ENCODE measurements at regions not wholly inside any gene's neighbourhood (a gene's known extent, or its start where the extent isn't known, plus 50 kb on each side); places are given as distances from the start of the nearest gene placed in this dataset.

DNA sequence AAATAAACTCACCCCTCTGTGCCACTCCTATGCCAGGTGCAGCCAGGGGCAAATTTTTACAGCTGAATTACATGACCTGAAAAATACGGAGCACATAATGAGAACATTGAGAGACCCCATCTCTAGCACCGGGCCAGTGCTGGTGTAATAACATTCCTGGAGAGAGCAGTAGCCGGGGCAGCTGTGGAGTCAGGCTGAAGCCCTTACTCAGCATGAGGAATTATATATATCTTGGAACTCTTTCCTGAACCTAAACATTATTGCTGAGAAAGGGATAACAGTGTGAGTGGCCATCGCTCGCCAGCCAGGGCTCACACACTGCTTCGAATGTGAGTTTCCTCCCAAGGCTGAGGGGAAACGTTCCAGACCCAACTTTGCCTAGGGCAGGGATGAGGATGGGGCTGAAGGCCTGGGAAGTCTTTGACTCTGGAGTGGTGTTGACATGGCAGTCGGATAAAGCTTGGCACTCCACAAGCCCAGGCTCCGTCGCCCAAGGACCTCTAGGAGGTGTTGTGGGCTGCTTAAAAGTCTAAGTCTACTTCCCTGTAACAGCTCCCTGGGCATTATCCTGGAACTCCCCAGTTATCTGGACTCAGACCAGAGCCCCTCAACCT, 269.8 kb downstream of the CDC5L start:
- DNase-seq (ENCODE audit: low read depth) = no peak

DNA sequence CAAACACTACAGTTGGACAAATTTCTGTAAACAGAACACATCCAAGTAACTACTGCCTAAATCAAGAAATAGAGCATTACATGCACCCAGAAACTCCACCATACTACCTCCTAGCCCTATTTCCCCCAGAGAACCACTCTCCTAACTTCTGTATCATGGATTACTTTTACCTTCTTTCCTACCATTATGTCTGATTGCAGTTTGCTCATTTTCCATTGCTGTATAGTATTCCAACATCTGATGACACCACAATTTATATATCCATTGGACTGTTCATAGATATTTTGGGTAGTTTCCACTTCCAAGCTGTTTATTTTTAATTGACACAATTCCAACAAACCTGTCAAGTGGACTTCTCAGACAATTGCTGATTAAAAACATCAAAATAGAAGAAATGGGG, 271.1 kb downstream of the CDC5L start:
- TF ChIP-seq, protein P1, sequence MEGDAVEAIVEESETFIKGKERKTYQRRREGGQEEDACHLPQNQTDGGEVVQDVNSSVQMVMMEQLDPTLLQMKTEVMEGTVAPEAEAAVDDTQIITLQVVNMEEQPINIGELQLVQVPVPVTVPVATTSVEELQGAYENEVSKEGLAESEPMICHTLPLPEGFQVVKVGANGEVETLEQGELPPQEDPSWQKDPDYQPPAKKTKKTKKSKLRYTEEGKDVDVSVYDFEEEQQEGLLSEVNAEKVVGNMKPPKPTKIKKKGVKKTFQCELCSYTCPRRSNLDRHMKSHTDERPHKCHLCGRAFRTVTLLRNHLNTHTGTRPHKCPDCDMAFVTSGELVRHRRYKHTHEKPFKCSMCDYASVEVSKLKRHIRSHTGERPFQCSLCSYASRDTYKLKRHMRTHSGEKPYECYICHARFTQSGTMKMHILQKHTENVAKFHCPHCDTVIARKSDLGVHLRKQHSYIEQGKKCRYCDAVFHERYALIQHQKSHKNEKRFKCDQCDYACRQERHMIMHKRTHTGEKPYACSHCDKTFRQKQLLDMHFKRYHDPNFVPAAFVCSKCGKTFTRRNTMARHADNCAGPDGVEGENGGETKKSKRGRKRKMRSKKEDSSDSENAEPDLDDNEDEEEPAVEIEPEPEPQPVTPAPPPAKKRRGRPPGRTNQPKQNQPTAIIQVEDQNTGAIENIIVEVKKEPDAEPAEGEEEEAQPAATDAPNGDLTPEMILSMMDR (IDR thresholded peaks at IDR 0.05; ENCODE audit: control insufficient read depth, insufficient read depth, low read depth, low read length, missing control alignments) = no peak
- DNase-seq (ENCODE audit: low read depth) = no peak
- no peak overlapping the region for H3K4me3 ChIP-seq (ENCODE audit: control insufficient read depth, low read depth, low read length)

More for the DNA sequence above, 269.8 kb downstream of the CDC5L start:
- TF ChIP-seq, protein P1 (IDR thresholded peaks at IDR 0.05; ENCODE audit: control insufficient read depth, insufficient read depth, low read depth, low read length, missing control alignments) = no peak
- H3K4me3 ChIP-seq (ENCODE audit: control insufficient read depth, low read depth, low read length) = no peak overlapping the region

DNA sequence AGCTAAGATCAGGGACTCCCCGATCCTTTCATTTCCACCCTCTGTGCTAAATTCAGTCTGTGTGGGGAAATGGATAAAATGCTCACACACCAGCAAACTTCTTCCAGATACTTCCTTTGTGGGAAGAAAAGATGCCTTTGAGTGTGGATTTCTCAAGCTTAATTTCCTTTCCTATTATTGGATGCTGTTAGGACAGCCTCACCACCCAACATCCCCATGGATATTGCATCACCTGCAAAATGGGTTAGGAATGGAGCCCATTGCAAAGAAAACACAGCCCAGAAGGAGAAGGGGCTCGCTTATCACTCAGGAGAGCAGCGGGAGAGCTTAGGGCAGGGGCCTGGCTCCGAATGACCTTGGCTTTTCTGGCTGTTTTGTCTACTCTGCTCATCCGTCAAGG, 272.2 kb downstream of the CDC5L start:
- no peak for DNase-seq (ENCODE audit: low read depth)
- TF ChIP-seq, protein P1 (IDR thresholded peaks at IDR 0.05; ENCODE audit: control insufficient read depth, insufficient read depth, low read depth, low read length, missing control alignments) = no peak
- no peak overlapping the region for H3K4me3 ChIP-seq (ENCODE audit: control insufficient read depth, low read depth, low read length)

DNA sequence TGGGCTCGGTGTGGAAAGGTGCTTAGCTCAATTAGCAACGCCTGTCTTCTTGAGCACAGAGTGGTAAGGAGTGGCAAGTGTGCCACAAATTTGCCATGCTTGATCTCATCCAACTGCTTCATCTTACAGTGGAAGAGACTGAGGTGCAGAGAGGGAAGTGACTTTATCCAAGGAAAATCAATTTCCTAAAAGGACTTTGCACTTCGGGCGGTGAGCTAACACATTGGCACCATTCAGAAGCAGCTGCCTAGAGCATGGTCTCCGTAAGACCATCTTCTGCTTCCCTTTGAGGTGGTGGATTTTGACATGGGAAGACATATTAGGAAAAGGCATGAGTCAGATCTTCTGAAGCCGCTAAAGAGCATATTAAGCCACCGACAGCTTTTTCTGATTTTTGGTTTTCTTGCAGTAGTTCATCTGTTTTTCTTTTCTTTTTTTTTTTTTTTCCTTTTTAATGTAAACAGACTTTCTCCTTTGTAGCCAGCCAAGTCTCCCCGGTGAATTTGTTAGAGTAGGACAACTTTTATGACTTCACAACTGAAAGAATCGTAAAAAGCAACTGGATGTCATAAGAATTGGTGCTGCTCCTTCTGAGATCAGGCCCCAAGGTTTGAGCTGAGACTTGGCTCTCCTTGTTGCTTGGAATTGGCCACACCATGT, 273.2 kb downstream of the CDC5L start:
- DNase-seq (ENCODE audit: low read depth) = peak; percentile 85
- TF ChIP-seq, protein P1 (IDR thresholded peaks at IDR 0.05; ENCODE audit: control insufficient read depth, insufficient read depth, low read depth, low read length, missing control alignments) = no peak
- H3K4me3 ChIP-seq (ENCODE audit: control insufficient read depth, low read depth, low read length) = no peak overlapping the region

DNA sequence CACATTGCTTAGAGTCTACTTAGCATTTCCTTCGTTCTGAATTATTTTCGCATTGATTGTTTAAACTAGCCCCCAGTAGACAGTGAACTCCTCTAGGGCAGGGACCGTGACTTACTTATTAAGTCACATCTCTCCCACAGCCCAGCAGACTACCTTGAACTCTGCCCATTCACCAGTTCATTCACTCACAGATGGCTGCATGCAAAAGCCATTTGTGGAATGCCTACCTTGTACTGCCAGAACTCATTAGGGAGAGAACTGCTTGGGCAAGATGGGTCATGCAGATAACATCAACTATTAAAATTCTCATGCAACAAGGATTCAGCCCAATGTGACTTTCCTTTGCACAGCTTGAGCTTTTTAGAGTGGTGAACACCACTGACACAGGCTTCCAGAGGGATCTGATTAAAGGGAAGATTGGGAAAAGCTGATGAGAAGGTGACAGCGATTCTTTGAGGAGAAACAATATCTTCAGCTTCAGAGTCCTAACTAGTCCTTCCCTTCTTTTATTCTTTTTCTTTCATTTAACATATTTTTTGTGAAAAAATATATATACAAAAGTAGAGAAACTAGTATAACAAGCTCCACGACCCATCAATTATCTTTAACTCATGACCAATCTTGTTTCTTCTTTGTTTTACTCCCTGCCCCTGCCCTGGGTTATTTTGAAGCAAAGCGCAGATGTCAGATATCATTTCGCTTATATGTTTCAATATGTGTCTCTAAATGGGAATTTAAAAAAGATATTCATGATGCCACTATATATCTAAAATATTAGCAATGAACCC, 273.9 kb downstream of the CDC5L start:
- TF ChIP-seq, protein P1 (IDR thresholded peaks at IDR 0.05; ENCODE audit: control insufficient read depth, insufficient read depth, low read depth, low read length, missing control alignments) = no peak
- H3K4me3 ChIP-seq (ENCODE audit: control insufficient read depth, low read depth, low read length) = no peak overlapping the region
- DNase-seq (ENCODE audit: low read depth) = peak; percentile 96

DNA sequence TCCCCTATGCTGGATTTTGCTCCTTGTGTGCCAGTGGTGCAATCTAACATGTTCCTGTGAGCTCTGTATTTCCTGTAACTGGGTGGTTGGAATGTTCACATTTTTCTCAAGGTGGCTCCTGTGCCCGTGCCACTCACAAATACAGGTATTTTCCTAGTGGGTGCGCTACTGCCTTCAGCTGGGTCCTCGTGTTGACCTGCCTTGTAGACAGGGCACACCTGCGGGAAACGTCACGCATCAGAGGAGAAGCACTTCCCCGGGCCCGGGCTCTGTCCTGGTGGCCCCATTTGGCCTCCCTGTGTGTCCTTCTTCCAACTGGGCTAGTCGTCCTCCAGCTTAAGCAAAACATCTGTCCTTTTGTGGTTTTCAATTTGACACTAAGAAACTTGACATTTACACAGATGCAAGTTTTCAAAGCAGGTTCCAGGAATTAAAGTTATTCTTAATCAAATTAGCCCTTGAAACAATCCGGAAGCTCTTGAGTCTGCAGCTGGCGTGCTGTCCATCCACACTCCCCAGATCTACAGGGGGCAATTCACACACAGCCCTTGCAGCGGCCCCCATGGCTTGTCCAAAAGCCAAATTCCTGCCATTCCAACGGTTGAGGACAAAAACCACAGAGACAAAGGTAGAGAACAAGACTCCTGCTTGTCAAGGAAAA, 275.1 kb downstream of the CDC5L start:
- DNase-seq (ENCODE audit: low read depth) = peak; percentile 61
- TF ChIP-seq, protein P1 (IDR thresholded peaks at IDR 0.05; ENCODE audit: control insufficient read depth, insufficient read depth, low read depth, low read length, missing control alignments) = no peak
- no peak overlapping the region for H3K4me3 ChIP-seq (ENCODE audit: control insufficient read depth, low read depth, low read length)

All from AG09309 (cell line).